GM19455 (cell line): ENCODE measurements at regions not wholly inside any gene's neighbourhood (a gene's known extent, or its start where the extent isn't known, plus 50 kb on each side); places are given as distances from the start of the nearest gene placed in this dataset.
A peak's percentile ranks its signal among the peaks of the same experiment; 100 is the strongest.
"Not testable (repeated sequence)": the region's sequence is repeated elsewhere in the genome, so short reads cannot be mapped to it uniquely, and the experiment has no call there.

Experiments used
- ATAC-seq: cut with Tn5 transposase; IDR thresholded peaks from one replicate; pipeline ENCODE4 v1.9.1; 2021; ENCODE audit not compliant: unreplicated experiment

DNA sequence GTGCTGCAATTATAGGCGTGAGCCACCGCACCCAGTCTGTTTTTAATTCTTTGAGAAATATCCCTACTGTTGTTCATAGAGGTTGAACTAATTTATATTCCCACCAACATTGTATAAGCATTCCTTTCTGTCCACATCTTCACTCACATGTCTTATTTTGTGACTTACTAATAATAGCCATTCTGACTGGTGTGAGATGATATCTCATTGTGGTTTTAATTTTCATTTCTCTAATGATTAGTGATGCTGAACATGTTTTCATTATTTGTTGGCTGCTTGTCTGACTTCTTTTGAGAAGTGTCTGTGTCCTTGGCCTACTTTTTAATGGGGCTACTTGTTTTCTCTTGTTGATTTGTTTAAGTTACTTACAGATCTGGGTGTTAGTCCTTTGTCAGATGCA is 310.9 kb upstream of the MAOA start:
- no peak for ATAC-seq

DNA sequence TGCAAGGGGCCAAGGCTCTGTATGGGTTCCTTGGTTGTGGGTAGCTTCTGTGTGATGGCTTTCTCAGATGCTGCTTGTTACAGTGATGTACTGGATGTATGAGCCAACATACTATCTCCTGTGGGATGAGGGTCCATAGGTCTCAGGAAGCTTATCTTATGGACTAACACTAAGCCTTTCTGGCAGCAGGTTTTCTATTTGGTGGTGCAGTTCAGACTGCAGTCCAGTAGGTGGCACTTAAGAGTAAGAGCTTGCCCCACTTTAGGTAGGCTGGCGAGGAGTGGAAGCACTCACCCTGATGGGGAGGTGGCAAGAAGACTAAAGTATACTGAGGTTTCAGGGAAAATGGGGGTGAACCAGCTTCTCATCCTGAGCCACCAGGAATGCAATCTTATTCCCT is 306.7 kb upstream of the MAOA start:
- peak; percentile 76 for ATAC-seq

DNA sequence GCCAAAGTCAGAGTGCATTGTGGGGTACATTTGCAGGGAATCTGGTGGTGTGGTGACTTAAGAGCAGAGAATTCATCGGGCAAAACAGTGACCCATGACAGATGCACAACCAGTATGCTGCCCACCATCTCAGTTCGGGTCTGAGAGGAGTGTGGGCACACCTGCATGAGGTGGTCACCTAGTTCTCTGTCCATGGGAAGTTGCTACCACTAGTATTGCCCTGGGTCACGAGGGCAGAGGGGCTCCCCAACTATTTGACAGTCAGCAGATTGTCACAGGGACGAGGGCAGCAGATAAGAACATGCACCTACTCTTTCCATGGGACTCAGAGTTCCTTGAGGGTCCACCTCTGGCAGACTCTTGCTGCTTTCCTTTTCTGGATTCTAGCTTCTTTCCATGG is 305.2 kb upstream of the MAOA start:
- no peak for ATAC-seq

DNA sequence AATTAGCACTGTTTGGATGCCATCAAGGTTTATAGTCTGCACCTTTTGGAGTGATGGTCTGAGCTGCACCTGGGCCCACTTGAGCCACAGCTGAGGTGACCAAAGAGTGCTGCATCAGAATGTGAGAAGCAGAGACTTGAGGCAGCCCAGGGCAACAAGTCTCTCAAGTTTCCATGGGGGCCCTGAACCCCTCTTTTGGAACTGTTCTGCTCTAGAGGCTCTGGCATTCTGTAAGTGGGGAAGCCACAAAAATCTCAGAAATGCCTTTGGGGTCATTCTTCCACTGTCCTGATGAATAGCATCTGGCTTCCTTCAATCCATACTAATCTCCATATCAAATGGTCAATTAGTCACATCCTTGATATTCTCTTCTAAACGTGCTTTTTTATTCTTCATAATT is 298.4 kb upstream of the MAOA start:
- no peak for ATAC-seq

DNA sequence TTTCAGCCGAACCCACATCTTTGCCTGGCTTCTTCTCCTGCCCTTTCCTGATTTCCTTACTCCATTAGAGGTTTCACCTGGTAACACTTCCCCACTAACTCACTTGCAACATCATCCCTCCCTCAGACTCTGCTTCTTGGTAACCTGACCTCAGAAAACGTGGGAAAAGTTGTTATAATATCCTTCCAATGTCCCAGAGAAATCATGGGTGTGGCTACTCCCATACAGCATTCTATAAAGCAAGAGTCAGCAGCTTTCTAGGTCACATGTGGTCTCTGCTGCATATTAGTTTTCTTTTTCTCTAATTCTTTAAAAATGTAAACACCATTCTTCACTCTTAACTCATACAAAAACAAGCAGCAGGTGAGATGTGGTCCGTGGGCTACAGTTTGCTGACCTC is 283.1 kb upstream of the MAOA start:
- no peak for ATAC-seq

DNA sequence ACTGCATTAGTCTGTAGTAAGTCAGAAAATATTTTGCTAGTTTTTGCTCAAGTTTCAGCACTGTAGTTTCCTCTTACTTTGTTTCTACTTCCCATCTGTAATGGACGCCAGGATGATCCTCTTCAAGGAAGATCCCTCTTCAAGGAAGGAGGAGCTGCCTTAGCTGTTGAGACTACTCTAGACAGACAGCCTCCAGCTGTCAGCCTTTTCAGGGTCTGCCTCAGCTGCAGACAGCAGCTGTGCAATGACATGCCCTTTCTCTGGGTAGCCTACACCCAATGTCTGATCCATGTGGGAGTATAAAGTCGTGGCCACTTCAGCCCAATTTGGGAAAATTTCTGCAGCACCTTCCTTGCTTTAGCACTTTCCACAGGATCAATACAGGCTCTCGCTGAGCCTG is 281.0 kb upstream of the MAOA start:
- no peak for ATAC-seq

DNA sequence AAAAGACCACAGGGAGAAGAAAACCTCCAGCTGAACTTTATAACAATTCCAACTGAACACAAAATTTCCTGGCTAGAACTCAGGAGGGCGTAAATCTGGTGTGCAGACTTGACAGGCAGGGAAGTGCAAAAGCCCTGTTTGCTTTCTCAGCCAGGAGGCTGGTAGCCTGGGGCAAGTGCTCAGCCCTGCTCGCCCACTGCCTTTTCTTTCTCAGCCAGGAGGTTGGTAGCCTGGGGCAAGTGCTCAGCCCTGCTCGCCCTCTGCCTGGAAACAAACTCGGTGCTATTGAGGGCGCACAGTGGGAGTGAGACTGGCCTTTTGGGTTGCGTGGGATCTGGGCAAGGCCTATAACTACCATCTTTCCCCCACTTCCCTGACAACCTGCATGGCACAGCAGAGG is 275.4 kb upstream of the MAOA start:
- no peak for ATAC-seq

DNA sequence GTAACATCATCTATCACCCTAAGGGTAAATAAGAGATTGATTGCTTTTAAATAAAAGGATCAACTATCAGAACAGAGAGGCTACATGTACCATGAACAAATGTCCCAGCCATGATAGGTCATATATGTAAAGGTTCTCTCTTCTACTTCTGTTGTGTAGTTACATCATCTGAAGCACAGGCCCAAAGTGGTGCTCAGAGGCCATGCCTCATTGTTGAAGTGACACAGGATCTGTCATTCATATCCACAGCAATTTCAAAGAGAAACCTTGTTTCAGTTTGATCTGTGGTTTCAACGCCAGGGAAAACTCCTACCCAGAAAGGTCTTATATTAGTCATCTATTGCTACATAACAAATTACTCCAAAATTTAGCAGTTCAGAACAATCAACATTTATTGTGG is 269.2 kb upstream of the MAOA start:
- ATAC-seq: no peak

DNA sequence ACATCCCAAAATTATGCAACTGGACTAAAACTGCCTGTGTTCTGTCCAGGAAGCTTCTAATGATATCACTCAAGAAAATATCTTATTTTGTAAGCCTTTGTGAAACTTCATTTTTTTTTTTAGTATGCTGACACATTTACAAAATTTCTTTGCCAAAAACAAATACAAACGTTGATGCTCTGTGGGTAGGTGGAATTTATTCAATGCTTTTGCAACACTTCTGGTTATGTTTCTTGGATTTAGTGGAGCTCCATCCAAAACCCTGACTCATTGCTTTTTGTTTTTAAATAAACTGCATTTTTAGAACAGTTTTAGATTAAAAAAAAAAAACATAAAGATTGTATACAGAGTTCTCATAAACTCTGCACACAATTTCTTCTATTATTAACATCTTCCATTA is 250.9 kb upstream of the MAOA start:
- ATAC-seq: no peak

DNA sequence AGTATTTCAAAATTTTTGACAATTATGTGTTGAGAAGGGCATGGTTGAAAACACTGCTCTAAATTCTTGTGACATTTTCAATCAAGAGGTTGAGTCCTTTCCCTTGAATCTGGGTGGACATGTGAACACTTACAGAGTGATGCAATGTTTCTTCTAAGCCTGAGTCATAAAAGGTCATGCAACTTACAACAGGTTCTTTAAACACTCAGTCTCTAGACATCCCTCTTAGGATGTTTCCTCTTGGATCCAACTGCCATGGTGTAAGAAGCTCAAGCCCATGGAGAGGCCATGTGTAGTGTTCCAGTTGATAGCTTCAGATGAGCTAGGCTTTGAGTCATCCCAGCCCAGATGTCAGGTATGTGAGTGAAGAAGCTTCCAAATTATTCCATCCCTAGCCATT is 232.2 kb upstream of the MAOA start:
- ATAC-seq: no peak

DNA sequence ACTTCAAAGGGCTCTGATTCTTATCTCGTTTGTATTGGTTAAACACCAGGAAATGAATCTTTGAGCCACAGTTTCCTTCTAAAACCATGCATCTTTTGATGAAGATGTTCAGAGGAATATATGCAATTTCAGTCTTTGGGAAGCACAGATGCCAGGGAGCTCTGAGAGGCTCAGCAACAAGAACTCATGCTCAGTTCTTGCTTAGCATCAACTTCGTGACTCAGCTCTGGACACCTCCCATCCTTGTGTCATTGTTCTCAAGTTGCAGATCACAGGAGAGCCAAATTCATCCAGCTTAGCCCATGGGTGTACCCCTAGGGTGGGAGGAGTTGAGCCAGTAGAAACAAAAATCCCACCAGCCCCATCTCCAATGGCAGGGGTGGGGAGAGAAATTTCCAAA is 219.6 kb upstream of the MAOA start:
- no peak for ATAC-seq

DNA sequence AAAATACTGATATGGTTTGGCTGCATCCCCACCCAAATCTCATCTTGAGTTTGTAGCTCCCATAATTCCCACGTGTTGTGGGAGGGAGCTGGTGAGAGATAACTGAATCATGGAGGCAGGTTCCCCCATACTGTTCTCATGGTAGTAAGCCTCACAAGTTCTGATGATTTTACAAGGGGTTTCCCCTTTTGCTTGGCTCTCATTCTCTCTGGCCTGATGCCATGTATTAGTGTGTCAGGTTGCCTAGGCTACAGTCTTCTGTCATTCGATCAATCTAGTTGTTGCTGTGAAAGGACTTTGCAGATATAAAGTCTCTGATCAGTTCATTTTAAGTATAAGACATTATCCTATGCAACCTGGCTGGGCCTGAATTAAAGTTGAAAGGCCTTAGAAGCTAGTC is 209.3 kb upstream of the MAOA start:
- no peak for ATAC-seq

DNA sequence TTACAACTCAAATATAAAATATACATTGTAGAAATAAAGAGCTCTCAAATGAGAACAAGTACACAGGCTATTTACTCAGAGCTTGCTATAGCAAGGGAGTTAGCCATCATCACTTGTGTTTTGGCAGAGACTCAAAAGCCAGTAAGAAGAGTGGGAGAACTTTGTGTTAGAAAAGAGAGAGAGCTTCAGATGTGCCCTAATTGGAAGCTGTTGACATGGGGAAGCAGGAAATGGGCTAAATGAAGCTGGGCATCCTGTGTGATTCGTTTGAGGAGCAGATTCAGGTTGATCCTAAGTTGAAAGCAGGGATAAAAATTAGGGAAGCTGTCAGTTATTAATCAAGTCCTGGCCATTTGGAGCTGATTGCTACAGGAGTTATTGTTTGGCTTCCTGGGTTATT is 207.4 kb upstream of the MAOA start:
- ATAC-seq: no peak

DNA sequence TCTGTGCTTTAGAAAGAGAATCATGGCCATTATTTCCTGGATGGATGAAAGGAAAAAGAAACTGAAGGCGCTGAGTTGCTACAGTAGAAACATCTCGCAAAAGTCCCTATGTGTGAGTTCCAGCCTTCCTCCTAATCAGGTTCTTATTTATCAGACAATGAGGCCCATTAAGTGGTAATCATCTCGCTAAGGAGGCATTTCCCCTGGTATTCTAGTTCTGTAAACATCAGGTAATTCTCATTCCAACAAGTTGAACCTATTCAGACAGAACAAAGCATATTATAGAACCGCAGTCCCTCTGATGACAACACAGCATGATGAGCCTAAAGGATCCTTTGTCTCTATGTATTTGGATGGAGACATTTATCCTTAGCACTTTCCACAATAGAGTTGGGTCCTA is 205.7 kb upstream of the MAOA start:
- ATAC-seq: no peak

DNA sequence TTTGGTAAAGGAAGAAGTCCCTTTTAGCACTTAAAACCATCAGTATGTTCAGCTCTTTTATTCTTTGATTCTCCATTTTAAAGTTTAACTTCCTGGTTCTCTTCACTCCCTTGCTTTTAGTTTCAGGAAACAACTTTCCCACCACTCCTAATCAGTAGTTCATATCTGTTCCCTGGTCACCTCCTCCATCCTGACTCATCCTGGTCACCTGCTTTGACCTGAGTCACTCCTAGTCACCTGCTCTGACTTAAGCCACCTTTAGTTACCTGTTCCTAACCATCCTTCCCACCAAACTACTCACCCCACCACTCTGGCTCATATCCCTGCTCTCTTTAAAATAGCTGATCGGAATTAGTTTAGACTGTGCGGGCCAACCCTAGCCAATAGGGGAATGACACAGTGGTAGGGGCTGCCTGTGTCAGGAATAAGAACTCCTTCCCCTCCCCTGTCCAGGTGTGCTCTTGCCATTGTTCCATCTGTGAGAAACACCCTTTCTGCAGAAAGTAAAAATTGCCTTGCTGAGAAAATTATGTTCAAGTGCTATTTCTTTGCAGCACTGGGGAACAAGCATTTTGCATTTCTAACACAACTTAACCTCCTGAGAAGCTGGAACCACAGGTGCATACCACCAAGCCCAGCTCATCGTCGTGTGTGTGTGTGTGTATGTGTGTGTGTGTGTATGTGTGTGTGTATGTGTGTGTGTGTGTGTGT is 204.0 kb upstream of the MAOA start:
- not testable (repeated sequence) for ATAC-seq

DNA sequence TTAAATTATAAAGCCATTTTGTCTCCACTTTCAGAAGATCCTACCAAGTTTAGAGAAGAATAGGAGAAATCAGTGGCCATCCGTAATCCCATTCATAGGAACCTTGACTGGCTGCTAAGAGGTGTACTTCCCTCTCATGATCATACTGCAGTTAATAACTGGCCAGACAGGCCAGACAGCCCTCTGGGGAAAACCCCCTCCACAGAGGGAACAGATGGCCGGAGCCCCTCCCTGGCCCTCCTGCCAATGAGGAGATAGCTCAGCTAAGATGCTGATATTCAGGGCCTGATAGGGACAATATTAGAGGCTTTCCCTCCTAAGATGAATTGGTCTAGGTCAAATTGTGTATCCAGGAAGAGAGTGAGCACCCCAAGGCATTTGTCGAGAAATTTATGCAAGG is 200.0 kb upstream of the MAOA start:
- no peak for ATAC-seq

DNA sequence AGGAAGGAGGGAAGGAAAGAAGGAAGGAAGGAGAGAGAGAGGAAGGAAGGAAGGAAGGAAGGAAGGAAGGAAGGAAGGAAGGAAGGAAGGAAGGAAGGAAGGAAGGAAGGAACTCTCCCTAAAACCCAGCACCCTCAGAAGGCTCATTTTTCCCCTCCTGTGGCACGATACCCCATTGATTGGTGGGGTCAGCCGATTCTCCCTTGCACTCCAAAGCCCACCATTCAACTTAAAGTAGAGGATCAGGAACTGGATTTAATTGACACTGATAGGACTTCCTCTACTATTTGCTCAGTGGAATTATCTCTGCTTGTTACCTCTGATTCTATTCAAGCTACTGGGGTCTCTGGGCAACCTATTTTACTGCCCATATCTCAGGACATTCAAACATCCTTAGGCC is 199.2 kb upstream of the MAOA start:
- ATAC-seq: no peak

DNA sequence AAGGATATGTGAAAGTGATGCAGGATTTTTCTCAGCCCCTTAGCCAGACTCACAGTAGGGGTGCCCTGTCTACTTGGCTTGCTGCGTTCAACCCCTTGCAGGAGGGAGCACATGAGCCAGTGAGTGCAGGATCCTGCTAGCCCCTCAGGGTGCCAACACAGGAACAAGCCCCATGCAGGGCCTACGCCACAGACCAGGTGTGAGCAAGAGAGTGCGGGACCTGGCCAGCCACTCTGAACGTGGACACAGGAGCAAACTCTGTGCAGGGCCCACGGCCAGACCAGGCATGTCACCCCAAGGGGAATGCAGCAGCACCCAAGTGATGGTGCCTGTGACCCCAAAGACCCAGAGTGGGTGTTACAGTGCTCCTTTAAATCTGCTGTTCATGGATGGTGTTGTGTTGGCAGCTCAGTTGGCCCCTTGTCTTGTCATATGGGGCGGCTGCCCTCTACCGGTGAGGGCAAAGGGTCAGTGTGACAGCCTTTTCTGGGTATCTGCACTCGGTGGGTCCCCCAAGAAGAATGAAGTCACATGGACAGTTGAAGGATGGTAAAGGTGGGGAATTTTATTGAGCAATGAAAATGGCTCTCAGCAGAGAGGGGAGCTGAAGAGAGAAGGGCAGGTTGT is 188.4 kb upstream of the MAOA start:
- no peak for ATAC-seq

DNA sequence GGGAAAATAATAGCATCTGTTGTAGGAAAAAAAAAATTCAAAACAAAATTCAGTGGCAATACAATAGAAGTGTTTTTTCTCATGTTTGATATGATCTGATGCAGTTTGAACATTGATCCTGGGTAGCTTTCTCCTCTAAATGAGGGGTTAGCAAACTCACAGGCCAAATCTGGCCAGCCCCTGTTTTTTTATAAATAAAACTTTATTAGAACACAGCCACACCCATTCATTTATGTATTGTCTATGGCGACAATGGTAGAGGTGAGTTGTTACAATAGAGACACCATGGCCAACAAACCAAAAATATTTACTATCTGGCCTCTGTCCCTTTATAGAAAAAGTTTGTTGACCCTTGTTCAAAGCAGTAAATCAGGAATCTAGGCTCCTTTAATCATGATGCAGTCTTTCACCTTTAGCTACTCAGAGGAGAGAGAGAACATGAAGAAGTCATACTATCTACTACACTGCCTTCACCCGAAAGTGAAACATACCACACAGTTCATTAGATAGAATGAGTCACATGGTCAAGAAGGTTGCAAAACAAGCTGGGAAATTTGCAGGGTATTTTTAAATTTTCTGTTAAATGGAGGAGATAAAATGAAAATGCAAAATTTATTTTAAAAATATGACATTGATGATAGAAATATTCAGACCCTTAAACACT is 186.6 kb upstream of the MAOA start:
- no peak for ATAC-seq

DNA sequence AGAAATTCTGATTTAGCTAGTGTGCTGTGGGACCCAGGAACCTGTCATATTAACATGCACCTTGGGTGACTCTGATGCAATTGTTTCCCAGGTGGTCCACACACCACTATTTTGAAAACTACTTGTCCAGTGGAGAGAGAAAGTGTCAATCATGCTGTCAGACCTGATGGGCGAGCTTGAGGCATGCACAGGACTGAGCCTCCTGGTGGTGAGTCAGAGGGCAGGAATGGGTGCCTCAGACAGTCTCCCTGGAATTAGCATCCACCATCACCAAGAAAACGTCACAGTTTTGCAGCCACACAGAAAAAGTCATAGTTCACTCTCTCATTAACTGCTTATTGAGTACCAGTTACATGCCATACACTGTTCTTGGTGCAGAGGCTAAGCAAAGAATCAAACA is 181.8 kb upstream of the MAOA start:
- no peak for ATAC-seq

DNA sequence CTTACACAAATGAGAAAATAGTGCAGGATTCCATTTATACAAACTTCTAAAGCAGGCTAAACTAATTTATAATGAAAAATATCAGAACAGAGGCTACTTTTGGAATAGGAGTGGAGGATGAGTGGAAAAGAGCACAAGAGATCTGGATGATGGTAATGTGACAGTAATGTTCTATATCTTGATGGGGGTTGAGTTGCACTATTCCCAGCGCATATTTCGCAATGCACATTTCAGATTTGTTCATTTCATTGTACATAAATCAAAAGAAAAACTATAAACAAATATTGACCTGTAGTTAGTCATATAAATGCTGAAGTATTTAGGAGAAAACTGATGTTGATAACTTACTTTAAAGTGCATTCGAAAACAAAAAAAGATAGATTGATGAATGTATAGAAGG is 177.0 kb upstream of the MAOA start:
- ATAC-seq: no peak

DNA sequence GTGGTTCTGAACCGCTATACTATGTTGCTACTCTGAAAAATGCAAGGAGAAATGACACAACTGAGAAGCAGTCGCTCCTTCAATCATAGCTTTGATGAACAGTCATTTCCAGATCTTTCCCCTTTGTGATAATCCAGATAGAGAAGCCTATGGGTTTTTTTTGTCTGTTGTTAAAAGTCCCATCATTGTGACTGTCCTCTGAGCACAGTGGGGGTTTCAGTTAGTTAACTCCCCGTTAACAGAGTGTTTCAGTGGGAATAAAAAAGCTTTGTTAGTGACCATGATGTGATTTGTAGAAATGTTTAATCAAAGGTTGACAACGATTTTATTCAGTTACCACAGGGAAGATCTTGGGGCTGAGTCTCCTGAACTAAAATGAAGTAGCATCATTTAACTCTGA is 176.2 kb upstream of the MAOA start:
- ATAC-seq: no peak

DNA sequence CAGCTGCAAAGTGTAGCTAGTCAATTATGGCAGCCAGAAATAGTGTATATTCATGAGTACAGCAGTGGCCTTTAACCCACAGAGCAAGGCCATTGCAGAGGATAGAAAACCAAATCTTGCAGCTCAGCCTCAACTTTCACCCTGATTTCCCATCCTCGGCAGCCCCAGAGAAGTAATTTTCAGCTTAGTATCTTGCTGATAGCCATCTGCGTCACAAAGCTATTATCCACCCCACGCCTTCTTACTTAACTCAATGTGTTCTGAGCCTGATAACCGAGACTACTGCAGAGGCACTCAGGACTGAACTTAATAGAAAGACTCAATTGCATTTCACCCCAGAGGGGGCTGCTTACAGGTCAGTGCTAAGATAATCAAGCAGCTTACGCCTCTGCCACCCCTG is 174.5 kb upstream of the MAOA start:
- ATAC-seq: no peak
